SK-N-SH (cell line): ENCODE measurements at regions not wholly inside any gene's neighbourhood (a gene's known extent, or its start where the extent isn't known, plus 50 kb on each side); places are given as distances from the start of the nearest gene placed in this dataset.

Experiments
- CTCF ChIP-seq: fragments of 200-600 bp; sonication (generic); IDR thresholded peaks from 2 replicates; pipeline ENCODE4 v1.6.1; 2017; ENCODE audit warnings: antibody characterized with exemption, mild to moderate bottlenecking, moderate library complexity
- FOXM1 ChIP-seq: IDR thresholded peaks from 2 replicates; pipeline ENCODE4 v1.4.0; 2012; ENCODE audit warnings: low read depth, mild to moderate bottlenecking
- GABPA ChIP-seq: IDR thresholded peaks from 2 replicates; pipeline ENCODE4 v1.4.0; 2012; ENCODE audit warnings: low read depth, mild to moderate bottlenecking
- JUND ChIP-seq: IDR thresholded peaks from 2 replicates; pipeline ENCODE4 v1.4.0; 2012
- MEF2A ChIP-seq: IDR thresholded peaks from 2 replicates; pipeline ENCODE4 v1.4.0; 2012; ENCODE audit warnings: low read depth, borderline replicate concordance
- POLR2AphosphoS5 ChIP-seq: IDR thresholded peaks from 2 replicates; pipeline ENCODE4 v1.6.1; 2012; ENCODE audit warnings: low read depth, low read length
- RCOR1 ChIP-seq: fragments of 150-350 bp; IDR thresholded peaks from 2 replicates; pipeline ENCODE4 v1.6.1; 2017; ENCODE audit warnings: antibody characterized with exemption, low read length
- REST ChIP-seq: IDR thresholded peaks from 2 replicates; pipeline ENCODE4 v1.6.1; 2012; ENCODE audit warnings: mild to moderate bottlenecking, low read depth, low read length, moderate library complexity
- SIN3A ChIP-seq: IDR thresholded peaks from 2 replicates; pipeline ENCODE4 v1.6.1; 2012; ENCODE audit warnings: low read depth, mild to moderate bottlenecking, low read length, moderate library complexity, borderline replicate concordance
- SMC3 ChIP-seq: IDR thresholded peaks from 2 replicates; pipeline ENCODE4 v1.6.1; 2012; ENCODE audit warnings: low read depth, low read length, improper control_type of control experiment
- YY1 ChIP-seq: IDR thresholded peaks from 2 replicates; pipeline ENCODE4 v1.4.0; 2012; ENCODE audit warnings: low read depth, mild to moderate bottlenecking
- TF ChIP-seq, protein P1 (sequence below): IDR thresholded peaks from 2 replicates; pipeline ENCODE4 v1.4.0; 2012; ENCODE audit warnings: low read depth, borderline replicate concordance
- TF ChIP-seq, protein P2 (sequence below): IDR thresholded peaks from 2 replicates; pipeline ENCODE4 v1.4.0; 2012; ENCODE audit warnings: low read depth

- TF ChIP-seq RCOR1 (no peak), CTCF (no peak), JUND (no peak), REST (no peak), GABPA (no peak), POLR2AphosphoS5 (no peak), FOXM1 (no peak), YY1 (no peak), MEF2A (no peak), SIN3A (no peak), SMC3 (no peak)
- TF ChIP-seq, protein P1, sequence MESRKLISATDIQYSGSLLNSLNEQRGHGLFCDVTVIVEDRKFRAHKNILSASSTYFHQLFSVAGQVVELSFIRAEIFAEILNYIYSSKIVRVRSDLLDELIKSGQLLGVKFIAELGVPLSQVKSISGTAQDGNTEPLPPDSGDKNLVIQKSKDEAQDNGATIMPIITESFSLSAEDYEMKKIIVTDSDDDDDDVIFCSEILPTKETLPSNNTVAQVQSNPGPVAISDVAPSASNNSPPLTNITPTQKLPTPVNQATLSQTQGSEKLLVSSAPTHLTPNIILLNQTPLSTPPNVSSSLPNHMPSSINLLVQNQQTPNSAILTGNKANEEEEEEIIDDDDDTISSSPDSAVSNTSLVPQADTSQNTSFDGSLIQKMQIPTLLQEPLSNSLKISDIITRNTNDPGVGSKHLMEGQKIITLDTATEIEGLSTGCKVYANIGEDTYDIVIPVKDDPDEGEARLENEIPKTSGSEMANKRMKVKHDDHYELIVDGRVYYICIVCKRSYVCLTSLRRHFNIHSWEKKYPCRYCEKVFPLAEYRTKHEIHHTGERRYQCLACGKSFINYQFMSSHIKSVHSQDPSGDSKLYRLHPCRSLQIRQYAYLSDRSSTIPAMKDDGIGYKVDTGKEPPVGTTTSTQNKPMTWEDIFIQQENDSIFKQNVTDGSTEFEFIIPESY: no peak
- TF ChIP-seq, protein P2, sequence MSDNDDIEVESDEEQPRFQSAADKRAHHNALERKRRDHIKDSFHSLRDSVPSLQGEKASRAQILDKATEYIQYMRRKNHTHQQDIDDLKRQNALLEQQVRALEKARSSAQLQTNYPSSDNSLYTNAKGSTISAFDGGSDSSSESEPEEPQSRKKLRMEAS: no peak
These were observed 219.3 kb upstream of the PRSS58 start for GRCh38 chr7:142477079-142477651.
